GM12875 (cell line): ENCODE measurements at regions not wholly inside any gene's neighbourhood (a gene's known extent, or its start where the extent isn't known, plus 50 kb on each side); places are given as distances from the start of the nearest gene placed in this dataset.

Experiments used
- H3K4me3 ChIP-seq: one replicate; pipeline ENCODE4 v1.5.1; 2011; ENCODE audit warnings: low read depth, low read length, control low read depth
- TF ChIP-seq, protein P1 (sequence below): IDR thresholded peaks from 2 replicates; pipeline ENCODE4 v1.5.1; 2011; ENCODE audit warnings: low read depth, mild to moderate bottlenecking, control low read depth, inconsistent platforms, low read length, moderate library complexity, borderline replicate concordance; ENCODE audit not compliant: insufficient read depth

- TF ChIP-seq, protein P1, sequence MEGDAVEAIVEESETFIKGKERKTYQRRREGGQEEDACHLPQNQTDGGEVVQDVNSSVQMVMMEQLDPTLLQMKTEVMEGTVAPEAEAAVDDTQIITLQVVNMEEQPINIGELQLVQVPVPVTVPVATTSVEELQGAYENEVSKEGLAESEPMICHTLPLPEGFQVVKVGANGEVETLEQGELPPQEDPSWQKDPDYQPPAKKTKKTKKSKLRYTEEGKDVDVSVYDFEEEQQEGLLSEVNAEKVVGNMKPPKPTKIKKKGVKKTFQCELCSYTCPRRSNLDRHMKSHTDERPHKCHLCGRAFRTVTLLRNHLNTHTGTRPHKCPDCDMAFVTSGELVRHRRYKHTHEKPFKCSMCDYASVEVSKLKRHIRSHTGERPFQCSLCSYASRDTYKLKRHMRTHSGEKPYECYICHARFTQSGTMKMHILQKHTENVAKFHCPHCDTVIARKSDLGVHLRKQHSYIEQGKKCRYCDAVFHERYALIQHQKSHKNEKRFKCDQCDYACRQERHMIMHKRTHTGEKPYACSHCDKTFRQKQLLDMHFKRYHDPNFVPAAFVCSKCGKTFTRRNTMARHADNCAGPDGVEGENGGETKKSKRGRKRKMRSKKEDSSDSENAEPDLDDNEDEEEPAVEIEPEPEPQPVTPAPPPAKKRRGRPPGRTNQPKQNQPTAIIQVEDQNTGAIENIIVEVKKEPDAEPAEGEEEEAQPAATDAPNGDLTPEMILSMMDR, result no peak
- H3K4me3 ChIP-seq, result no peak overlapping the region
Observed at GRCh38 chr18:45413180-45413836, 202.0 kb upstream of the SLC14A2 start.

DNA sequence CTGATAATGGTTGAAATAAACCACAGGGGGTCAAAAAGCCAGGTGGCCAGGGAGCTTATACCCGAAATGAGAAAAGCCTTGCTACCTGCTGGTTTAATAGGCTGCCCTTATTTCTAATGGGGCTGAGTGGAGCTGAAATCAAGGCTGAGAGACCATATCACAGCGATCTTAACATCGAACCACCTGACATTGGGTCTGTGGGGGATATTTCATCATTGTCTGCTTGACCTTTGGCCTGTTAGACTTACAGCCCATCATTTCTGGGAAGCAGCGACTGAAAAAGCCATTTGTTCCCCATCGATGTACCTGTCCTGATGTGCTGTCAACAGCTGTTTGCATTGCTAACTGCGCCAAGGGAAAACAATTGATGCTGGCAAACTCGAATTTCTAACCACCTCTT is 199.7 kb upstream of the SLC14A2 start:
- H3K4me3 ChIP-seq, result no peak overlapping the region

DNA sequence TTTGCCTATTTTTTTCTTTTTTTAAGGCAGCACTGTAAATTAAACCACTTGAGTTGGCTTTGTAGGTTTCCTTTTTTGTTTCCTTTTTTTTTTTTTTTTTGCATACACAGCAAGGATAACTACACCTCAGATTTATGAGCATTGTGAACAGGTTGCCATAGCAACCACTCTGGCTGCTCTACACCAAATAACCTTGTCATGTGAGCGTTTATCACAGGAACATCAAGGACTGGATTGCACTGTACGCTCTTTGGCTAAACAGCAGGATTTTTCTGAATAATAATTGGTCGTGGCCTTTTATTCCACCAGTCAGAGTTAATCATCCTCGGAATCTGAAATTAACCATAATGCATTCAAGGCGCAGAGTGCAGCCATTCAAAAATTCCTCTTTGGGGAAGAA is 199.1 kb upstream of the SLC14A2 start:
- TF ChIP-seq, protein P1, result no peak

More for the DNA sequence above, 199.7 kb upstream of the SLC14A2 start:
- TF ChIP-seq, protein P1, result no peak

DNA sequence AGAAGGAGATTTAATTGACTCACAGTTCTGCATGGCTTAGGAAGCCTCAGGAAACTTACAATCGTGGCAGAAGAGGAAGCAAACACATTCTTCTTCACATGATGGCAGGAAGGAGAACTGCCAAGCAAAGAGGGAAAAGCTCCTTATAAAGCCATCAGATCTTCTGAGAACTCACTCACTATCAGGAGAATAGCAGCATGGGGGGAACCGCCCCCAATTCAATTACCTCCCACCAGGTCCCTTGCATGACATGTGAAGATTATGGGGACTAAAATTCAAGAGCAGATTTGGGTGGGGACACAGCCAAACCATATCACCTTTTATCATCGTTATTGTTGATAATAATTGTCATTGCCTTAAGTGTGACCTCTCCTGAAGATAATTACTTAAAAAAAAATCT is 197.9 kb upstream of the SLC14A2 start:
- H3K4me3 ChIP-seq, result no peak overlapping the region
- TF ChIP-seq, protein P1, result no peak

More for the DNA sequence above, 199.1 kb upstream of the SLC14A2 start:
- no peak overlapping the region for H3K4me3 ChIP-seq

GRCh38 chr18:45423659-45424058 is 191.6 kb upstream of the SLC14A2 start:
- TF ChIP-seq, protein P1, result no peak
- H3K4me3 ChIP-seq, result no peak overlapping the region

DNA sequence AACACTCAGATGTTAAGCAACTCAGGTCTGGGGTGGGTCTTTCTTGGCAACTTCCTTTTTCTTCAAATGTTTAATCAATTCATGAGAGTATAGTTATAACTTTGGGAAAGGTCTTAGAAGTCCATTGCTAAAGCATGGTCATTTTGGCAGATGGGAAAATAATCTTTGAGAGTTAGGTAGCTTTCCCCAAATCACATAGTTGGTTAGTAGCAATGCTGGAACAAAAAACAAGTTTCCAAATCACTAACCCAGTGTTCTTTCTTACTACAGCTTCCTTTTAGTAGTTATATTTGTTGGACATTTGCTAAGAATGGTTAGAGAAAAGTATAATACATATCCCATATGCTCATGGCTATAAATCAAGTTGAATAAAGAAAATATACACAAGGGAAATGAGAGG is 185.2 kb upstream of the SLC14A2 start:
- H3K4me3 ChIP-seq, result no peak overlapping the region
- TF ChIP-seq, protein P1, result no peak

DNA sequence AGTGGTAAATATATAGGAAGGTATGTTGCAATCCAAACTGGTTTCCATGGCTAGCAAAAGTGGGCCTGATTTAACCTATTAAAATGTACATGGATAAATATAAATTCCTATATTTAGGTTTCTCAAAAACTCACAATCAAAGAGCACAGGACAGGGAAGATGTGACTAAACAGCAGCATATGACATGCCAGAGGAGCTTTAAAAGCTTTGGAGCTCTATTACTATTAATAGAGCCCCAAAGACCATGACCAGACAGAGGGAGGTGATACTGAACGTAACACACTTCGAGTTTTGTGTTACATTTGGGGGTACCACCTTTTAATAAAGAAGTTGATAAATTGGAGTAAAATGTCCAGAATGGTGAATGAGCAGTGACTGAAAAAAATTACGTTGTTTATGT is 179.5 kb upstream of the SLC14A2 start:
- TF ChIP-seq, protein P1, result no peak
- no peak overlapping the region for H3K4me3 ChIP-seq
